ENCODE measurements at regions not wholly inside any gene's neighbourhood (a gene's known extent, or its start where the extent isn't known, plus 50 kb on each side); places are given as distances from the start of the nearest gene placed in this dataset.
"Not testable (repeated sequence)": the region's sequence is repeated elsewhere in the genome, so short reads cannot be mapped to it uniquely, and the experiment has no call there.

- no peak for DNase-seq
These were observed 174.0 kb upstream of the PFKP start for GRCh38 chr10:2893158-2893845.

- no peak for DNase-seq
These were observed 175.6 kb upstream of the PFKP start for GRCh38 chr10:2891770-2892124.

- no peak for DNase-seq
These were observed 176.1 kb upstream of the PFKP start for GRCh38 chr10:2891073-2891769.

GRCh38 chr10:2890093-2890492 lies 177.3 kb upstream of the PFKP start:
- no peak for DNase-seq

- DNase-seq = no peak
These were observed 178.8 kb upstream of the PFKP start for GRCh38 chr10:2888403-2889004.

- DNase-seq = no peak
These were observed 179.8 kb upstream of the PFKP start for GRCh38 chr10:2887391-2888070.

GRCh38 chr10:2886662-2887061 lies 180.7 kb upstream of the PFKP start:
- no peak for DNase-seq

GRCh38 chr10:2885288-2886278 lies 181.8 kb upstream of the PFKP start:
- peak; percentile 69 for DNase-seq

GRCh38 chr10:2883983-2884540 lies 183.3 kb upstream of the PFKP start:
- not testable (repeated sequence) for DNase-seq

GRCh38 chr10:2883238-2883637 lies 184.1 kb upstream of the PFKP start:
- DNase-seq = no peak

GRCh38 chr10:2882628-2883027 lies 184.7 kb upstream of the PFKP start:
- no peak for DNase-seq

GRCh38 chr10:2881720-2882620 lies 185.4 kb upstream of the PFKP start:
- peak; percentile 49 for DNase-seq

- not testable (repeated sequence) for DNase-seq
These were observed 187.3 kb upstream of the PFKP start for GRCh38 chr10:2880050-2880449.

- no peak for DNase-seq
These were observed 188.5 kb upstream of the PFKP start for GRCh38 chr10:2878818-2879217.

- no peak for DNase-seq
These were observed 191.3 kb upstream of the PFKP start for GRCh38 chr10:2876032-2876431.

- no peak for DNase-seq
These were observed 192.4 kb upstream of the PFKP start for GRCh38 chr10:2874963-2875362.

GRCh38 chr10:2873769-2874168 lies 193.6 kb upstream of the PFKP start:
- no peak for DNase-seq

GRCh38 chr10:2871673-2872219 lies 195.6 kb upstream of the PFKP start:
- no peak for DNase-seq

GRCh38 chr10:2870654-2871053 lies 196.7 kb upstream of the PFKP start:
- DNase-seq = no peak
